ENCODE measurements at regions not wholly inside any gene's neighbourhood (a gene's known extent, or its start where the extent isn't known, plus 50 kb on each side); places are given as distances from the start of the nearest gene placed in this dataset.
"Not testable (repeated sequence)": the region's sequence is repeated elsewhere in the genome, so short reads cannot be mapped to it uniquely, and the experiment has no call there.

GRCh38 chr12:59517522-59517921 lies 78.3 kb upstream of the SLC16A7 start:
- no peak overlapping the region for H3K9ac ChIP-seq
- no peak overlapping the region for H3K4me3 ChIP-seq
- H3K36me3 ChIP-seq, result no peaks in the 10 kb centered on the region
- no peaks in the 10 kb centered on the region for H3K9me3 ChIP-seq
- TF ChIP-seq Cebpa-rat (IDR thresholded peaks at IDR 0.05), result no peak
- H3K4me1 ChIP-seq, result no peaks in the 10 kb centered on the region
- H3K27ac ChIP-seq, result no peak overlapping the region
- no peaks in the 10 kb centered on the region for H3K27me3 ChIP-seq
- H3K4me2 ChIP-seq, result no peak overlapping the region
- H4K20me1 ChIP-seq, result no peaks in the 10 kb centered on the region

GRCh38 chr12:59500915-59501314 lies 94.9 kb upstream of the SLC16A7 start:
- Histone ChIP-seq H3K4me1 (peaks cover 24% of the 10 kb centered on the region), H3K9ac (no peak overlapping the region), H4K20me1 (no peaks in the 10 kb centered on the region), H3K27ac (no peak overlapping the region), H3K36me3 (no peaks in the 10 kb centered on the region), H3K9me3 (no peaks in the 10 kb centered on the region), H3K4me2 (peak overlapping the region; percentile 36), H3K27me3 (no peaks in the 10 kb centered on the region), H3K4me3 (no peak overlapping the region)
- TF ChIP-seq Cebpa-rat (IDR thresholded peaks at IDR 0.05), result no peak

GRCh38 chr12:59500335-59500734 lies 95.5 kb upstream of the SLC16A7 start:
- Histone ChIP-seq H3K4me3 (no peak overlapping the region), H3K4me1 (peaks cover 24% of the 10 kb centered on the region), H3K9ac (no peak overlapping the region), H3K9me3 (no peaks in the 10 kb centered on the region), H3K4me2 (peak overlapping the region; percentile 36), H3K27me3 (no peaks in the 10 kb centered on the region), H3K36me3 (no peaks in the 10 kb centered on the region), H4K20me1 (no peaks in the 10 kb centered on the region), H3K27ac (no peak overlapping the region)
- TF ChIP-seq Cebpa-rat (IDR thresholded peaks at IDR 0.05), result no peak

GRCh38 chr12:59499774-59500173 lies 96.1 kb upstream of the SLC16A7 start:
- no peaks in the 10 kb centered on the region for H3K27me3 ChIP-seq
- no peaks in the 10 kb centered on the region for H3K36me3 ChIP-seq
- H3K4me1 ChIP-seq, result peaks cover 24% of the 10 kb centered on the region
- H4K20me1 ChIP-seq, result no peaks in the 10 kb centered on the region
- no peak for TF ChIP-seq Cebpa-rat (IDR thresholded peaks at IDR 0.05)
- no peak overlapping the region for H3K4me3 ChIP-seq
- H3K9me3 ChIP-seq, result no peaks in the 10 kb centered on the region
- H3K27ac ChIP-seq, result no peak overlapping the region
- H3K9ac ChIP-seq, result no peak overlapping the region
- H3K4me2 ChIP-seq, result peak overlapping the region; percentile 26; the same call in 1 of the 2 replicates

- no peak overlapping the region for H3K9ac ChIP-seq
- no peaks in the 10 kb centered on the region for H3K36me3 ChIP-seq
- H3K9me3 ChIP-seq, result no peaks in the 10 kb centered on the region
- peaks cover under 1% of the 10 kb centered on the region; the same call in 1 of the 2 replicates for H3K4me1 ChIP-seq
- H3K4me2 ChIP-seq, result no peak overlapping the region
- H3K27ac ChIP-seq, result no peak overlapping the region
- no peaks in the 10 kb centered on the region for H3K27me3 ChIP-seq
- H3K4me3 ChIP-seq, result no peak overlapping the region
- no peaks in the 10 kb centered on the region for H4K20me1 ChIP-seq
- no peak for TF ChIP-seq Cebpa-rat (IDR thresholded peaks at IDR 0.05)
Observed at GRCh38 chr12:59494617-59495016, 101.2 kb upstream of the SLC16A7 start.

GRCh38 chr12:59491877-59492276 lies 104.0 kb upstream of the SLC16A7 start:
- Histone ChIP-seq H3K27ac (no peak overlapping the region), H3K9me3 (peaks cover 3% of the 10 kb centered on the region; the same call in 1 of the 2 replicates), H3K9ac (no peak overlapping the region), H3K4me2 (no peak overlapping the region), H3K27me3 (no peaks in the 10 kb centered on the region), H3K36me3 (no peaks in the 10 kb centered on the region), H3K4me3 (no peak overlapping the region), H4K20me1 (no peaks in the 10 kb centered on the region), H3K4me1 (no peaks in the 10 kb centered on the region)
- TF ChIP-seq Cebpa-rat (IDR thresholded peaks at IDR 0.05), result no peak

- Histone ChIP-seq H3K9me3 (peaks cover 9% of the 10 kb centered on the region; the same call in 1 of the 2 replicates), H3K4me2 (no peak overlapping the region), H3K36me3 (no peaks in the 10 kb centered on the region), H3K4me3 (no peak overlapping the region), H4K20me1 (no peaks in the 10 kb centered on the region), H3K4me1 (peaks cover 20% of the 10 kb centered on the region), H3K9ac (no peak overlapping the region), H3K27me3 (no peaks in the 10 kb centered on the region), H3K27ac (no peak overlapping the region)
- no peak for TF ChIP-seq Cebpa-rat (IDR thresholded peaks at IDR 0.05)
Observed at GRCh38 chr12:59486827-59487226, 109.0 kb upstream of the SLC16A7 start.

- TF ChIP-seq Cebpa-rat (IDR thresholded peaks at IDR 0.05), result no peak
- H3K27me3 ChIP-seq, result no peaks in the 10 kb centered on the region
- H3K36me3 ChIP-seq, result no peaks in the 10 kb centered on the region
- no peak overlapping the region for H3K4me3 ChIP-seq
- H3K9me3 ChIP-seq, result peaks cover 9% of the 10 kb centered on the region; the same call in 1 of the 2 replicates
- H3K9ac ChIP-seq, result no peak overlapping the region
- peak overlapping the region; percentile 48 for H3K4me2 ChIP-seq
- no peaks in the 10 kb centered on the region for H4K20me1 ChIP-seq
- peaks cover 20% of the 10 kb centered on the region for H3K4me1 ChIP-seq
- H3K27ac ChIP-seq, result 0 out of 2 replicates have a peak overlapping the region, but pooled peaks have one; percentile 35
Observed at GRCh38 chr12:59484575-59484974, 111.3 kb upstream of the SLC16A7 start.

GRCh38 chr12:59474236-59474635 lies 121.6 kb upstream of the SLC16A7 start:
- H3K9ac ChIP-seq, H3K27me3 ChIP-seq, H3K4me1 ChIP-seq, H3K27ac ChIP-seq, H3K4me2 ChIP-seq, H3K36me3 ChIP-seq, H3K4me3 ChIP-seq, H4K20me1 ChIP-seq: not testable (repeated sequence)
- peaks cover 17% of the 10 kb centered on the region for H3K9me3 ChIP-seq

GRCh38 chr12:59472273-59472672 lies 123.6 kb upstream of the SLC16A7 start:
- no peak overlapping the region for H3K4me2 ChIP-seq
- no peak overlapping the region for H3K9ac ChIP-seq
- H3K9me3 ChIP-seq, result peaks cover 17% of the 10 kb centered on the region
- H3K27me3 ChIP-seq, result no peaks in the 10 kb centered on the region
- H4K20me1 ChIP-seq, result no peaks in the 10 kb centered on the region
- H3K4me1 ChIP-seq, result no peaks in the 10 kb centered on the region
- no peak for TF ChIP-seq Cebpa-rat (IDR thresholded peaks at IDR 0.05)
- no peak overlapping the region for H3K4me3 ChIP-seq
- H3K36me3 ChIP-seq, result no peaks in the 10 kb centered on the region
- no peak overlapping the region for H3K27ac ChIP-seq
